ENCODE measurements at regions not wholly inside any gene's neighbourhood (a gene's known extent, or its start where the extent isn't known, plus 50 kb on each side); places are given as distances from the start of the nearest gene placed in this dataset.

DNA sequence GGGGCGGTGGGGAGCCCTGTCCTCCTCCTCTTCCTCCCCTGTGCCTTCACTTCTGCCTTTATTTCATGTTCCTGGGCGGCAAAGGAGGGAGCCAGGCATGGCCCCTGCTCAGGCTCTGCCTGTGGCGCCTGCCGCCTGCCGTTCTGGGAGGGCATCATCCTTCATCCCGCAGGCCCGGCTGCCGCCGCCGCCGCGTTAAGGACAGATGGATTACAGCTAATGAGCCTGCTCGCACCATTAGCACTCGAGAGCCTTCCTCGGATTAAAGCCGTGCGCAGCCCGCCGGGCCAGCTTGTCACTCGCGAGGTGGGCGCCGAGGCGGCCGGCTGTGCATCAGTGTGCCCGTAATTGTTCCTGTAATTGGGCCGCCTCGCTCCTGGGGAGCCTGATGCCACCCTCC lies 127.7 kb upstream of the GSE1 start:
- Mint-ChIP-seq H3K4me1 (ENCODE audit: low read depth) (no peaks in the 10 kb centered on the region), H3K27me3 (no peaks in the 10 kb centered on the region)

DNA sequence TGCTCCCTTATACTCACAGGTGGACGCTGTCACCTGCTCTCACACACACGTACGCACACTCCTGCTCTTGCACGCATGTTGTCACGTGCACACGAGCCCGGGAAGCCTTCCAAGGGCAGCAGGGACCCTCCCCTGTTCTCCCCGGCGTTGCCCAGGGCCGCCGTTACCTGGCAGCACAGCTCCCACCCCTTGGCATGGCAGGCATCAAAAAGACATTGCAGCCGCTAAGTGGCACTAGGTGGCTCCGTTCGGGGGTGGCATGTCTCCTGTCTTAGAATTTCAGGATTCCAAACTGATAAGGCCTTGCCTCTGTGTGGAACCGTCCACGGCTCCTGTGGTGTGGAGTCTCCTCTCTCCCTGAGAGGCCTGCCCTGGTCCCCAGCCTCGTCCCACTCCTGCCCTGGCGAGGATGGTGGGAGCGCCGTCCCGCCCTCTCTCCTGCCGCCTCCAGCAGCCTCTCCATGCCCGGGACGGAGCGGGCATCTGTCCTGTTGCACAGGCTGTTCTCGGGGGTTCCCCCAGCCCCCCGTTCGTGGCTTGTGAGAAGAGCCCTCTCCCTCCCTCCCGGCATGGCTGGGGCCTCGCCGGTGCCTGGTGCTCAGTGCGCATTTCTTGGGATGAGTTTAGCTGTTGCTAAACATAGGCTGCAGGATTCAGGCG lies 126.7 kb upstream of the GSE1 start:
- H3K27ac Mint-ChIP-seq = no peak overlapping the region
- H3K27me3 Mint-ChIP-seq = no peaks in the 10 kb centered on the region
- no peak overlapping the region for H3K4me3 Mint-ChIP-seq
- H3K36me3 Mint-ChIP-seq (ENCODE audit: low read depth) = no peaks in the 10 kb centered on the region
- no peaks in the 10 kb centered on the region for H3K9me3 Mint-ChIP-seq
- peaks cover 4% of the 10 kb centered on the region for H3K4me1 Mint-ChIP-seq (ENCODE audit: low read depth)

More for the DNA sequence above, 127.7 kb upstream of the GSE1 start:
- Mint-ChIP-seq H3K4me3 (no peak overlapping the region), H3K36me3 (ENCODE audit: low read depth) (no peaks in the 10 kb centered on the region), H3K27ac (no peak overlapping the region), H3K9me3 (no peaks in the 10 kb centered on the region)

DNA sequence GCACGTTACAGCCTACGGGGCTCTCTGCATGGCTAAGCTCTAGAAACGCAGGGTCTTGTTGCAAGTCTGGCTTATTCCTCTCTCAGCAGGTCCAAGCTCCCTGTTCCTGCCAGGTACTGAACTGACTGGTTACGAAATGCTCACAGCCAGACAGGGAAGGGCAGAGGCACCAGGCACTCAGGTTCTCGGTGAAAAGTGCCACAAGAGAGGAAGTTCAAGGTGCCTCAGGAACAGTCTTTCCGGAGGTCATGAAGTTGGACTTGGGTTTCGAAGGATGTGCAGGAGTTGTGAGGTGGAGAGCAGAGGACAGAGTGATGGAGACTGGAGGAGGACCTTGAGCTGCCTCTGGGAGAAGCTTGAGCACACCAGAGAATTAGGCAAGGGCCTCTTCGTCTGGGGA lies 124.7 kb upstream of the GSE1 start:
- no peak overlapping the region for H3K4me3 Mint-ChIP-seq
- no peaks in the 10 kb centered on the region for H3K27me3 Mint-ChIP-seq

DNA sequence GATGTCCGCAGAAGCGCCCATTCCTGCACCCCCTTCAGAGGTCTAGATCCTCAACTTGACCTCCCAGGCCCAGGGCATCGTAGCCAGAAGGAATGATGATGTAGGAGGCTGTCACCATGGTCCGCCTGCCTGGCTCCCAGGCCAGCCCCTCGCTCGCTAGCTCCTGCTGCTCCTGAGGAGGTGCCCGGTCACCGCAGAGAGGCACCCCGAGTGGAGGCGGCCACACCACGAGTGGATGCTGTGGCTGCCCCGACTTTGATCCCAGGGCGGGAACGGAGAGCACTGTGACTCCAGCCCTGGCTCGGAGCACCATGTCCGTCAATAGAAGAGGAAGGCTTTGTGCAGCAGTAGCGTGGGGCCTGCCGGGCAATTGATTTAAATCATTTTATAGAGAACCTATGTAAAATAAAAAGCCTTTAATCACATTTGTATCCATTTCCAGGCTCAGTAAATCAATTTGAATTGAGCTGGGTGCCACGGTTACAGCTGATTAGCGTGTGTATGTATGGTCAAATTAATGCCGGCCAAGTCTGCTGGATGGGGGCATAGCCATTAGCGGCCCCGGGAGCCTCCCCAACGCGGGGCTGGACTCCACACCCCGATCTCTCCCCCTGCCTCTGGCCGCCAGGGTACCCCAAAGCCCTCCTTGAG lies 122.6 kb upstream of the GSE1 start:
- Mint-ChIP-seq H3K27ac (no peak overlapping the region), H3K9me3 (no peaks in the 10 kb centered on the region), H3K4me1 (ENCODE audit: low read depth) (peaks cover 16% of the 10 kb centered on the region), H3K4me3 (no peak overlapping the region), H3K27me3 (no peaks in the 10 kb centered on the region), H3K36me3 (ENCODE audit: low read depth) (no peaks in the 10 kb centered on the region)

More for the DNA sequence above, 124.7 kb upstream of the GSE1 start:
- no peaks in the 10 kb centered on the region for H3K9me3 Mint-ChIP-seq
- peaks cover 16% of the 10 kb centered on the region for H3K4me1 Mint-ChIP-seq (ENCODE audit: low read depth)
- H3K36me3 Mint-ChIP-seq (ENCODE audit: low read depth) = no peaks in the 10 kb centered on the region
- no peak overlapping the region for H3K27ac Mint-ChIP-seq

DNA sequence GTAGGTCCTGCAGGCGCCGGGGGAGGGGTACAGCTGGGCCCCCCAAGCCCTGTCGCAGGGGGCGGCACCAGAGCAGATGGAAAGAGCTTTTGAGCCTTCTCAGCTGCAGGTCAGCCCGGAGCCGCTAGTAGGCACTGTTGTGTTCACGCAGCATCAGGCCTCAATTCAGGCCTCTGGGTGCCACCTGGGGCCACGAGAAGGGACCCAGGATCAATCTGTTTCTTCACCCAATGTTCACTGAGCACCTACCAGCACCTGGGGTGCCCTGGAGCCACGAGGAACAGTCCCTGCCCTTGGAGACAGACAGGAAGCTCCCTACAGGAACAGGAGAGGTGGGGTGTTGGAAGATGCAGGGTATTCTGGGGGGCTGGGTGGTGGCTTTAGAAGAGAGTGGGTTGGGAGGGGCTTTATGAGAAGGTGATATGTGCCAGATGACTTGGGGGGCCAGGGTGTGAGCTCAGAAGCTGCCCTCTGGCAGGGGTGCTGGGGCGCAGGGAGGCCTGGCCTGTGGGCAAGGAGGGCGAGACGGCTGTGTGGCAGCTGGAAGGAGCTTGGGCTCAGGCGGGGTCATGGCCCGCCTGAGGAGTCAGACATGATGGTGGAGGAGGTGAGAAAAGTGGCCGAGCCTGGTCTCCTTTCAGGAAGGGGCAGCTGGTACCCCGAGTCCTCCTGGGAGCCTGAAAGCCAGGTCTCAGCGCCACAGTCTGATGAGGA lies 121.9 kb upstream of the GSE1 start:
- H3K4me3 Mint-ChIP-seq = no peak overlapping the region
- H3K27ac Mint-ChIP-seq = peak overlapping the region; percentile 31
- H3K27me3 Mint-ChIP-seq = no peaks in the 10 kb centered on the region
- no peaks in the 10 kb centered on the region for H3K36me3 Mint-ChIP-seq (ENCODE audit: low read depth)
- H3K4me1 Mint-ChIP-seq (ENCODE audit: low read depth) = peaks cover 16% of the 10 kb centered on the region
- no peaks in the 10 kb centered on the region for H3K9me3 Mint-ChIP-seq

- no peaks in the 10 kb centered on the region for H3K27me3 Mint-ChIP-seq
- H3K36me3 Mint-ChIP-seq (ENCODE audit: low read depth) = no peaks in the 10 kb centered on the region
- H3K9me3 Mint-ChIP-seq = no peaks in the 10 kb centered on the region
- peaks cover 16% of the 10 kb centered on the region for H3K4me1 Mint-ChIP-seq (ENCODE audit: low read depth)
- H3K27ac Mint-ChIP-seq = no peak overlapping the region
- H3K4me3 Mint-ChIP-seq = no peak overlapping the region
Observed at GRCh38 chr16:85491798-85492294, 121.3 kb upstream of the GSE1 start.

DNA sequence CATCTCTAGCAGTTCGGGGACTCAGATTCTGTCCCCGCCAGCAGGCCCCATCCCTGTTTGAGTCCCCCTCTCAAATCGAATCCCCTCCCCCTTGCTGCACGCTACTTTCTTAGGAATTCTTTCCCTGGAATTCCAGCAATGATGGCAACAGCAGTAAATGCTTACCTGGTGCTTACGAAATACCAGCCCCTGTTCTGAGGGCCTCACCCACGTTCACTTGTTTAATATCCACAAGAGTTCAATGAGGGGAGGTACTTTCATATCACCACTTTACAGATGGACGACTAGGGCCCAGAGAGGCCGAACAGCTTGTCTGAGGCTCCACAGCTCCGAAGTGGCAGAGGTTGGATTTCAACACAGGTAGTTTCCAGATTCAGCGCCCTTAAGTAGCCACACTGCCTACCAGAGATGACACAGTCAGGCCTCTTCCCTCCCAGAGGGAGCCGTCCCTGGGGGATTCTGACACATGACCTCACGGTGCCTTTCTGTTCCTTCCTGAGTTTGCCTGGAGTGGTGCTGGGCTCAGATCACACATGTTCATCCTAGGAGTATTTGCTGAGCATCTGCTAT lies 120.7 kb upstream of the GSE1 start:
- Mint-ChIP-seq H3K27ac (no peak overlapping the region), H3K4me1 (ENCODE audit: low read depth) (peaks cover 16% of the 10 kb centered on the region), H3K4me3 (no peak overlapping the region), H3K36me3 (ENCODE audit: low read depth) (no peaks in the 10 kb centered on the region), H3K27me3 (no peaks in the 10 kb centered on the region), H3K9me3 (no peaks in the 10 kb centered on the region)

DNA sequence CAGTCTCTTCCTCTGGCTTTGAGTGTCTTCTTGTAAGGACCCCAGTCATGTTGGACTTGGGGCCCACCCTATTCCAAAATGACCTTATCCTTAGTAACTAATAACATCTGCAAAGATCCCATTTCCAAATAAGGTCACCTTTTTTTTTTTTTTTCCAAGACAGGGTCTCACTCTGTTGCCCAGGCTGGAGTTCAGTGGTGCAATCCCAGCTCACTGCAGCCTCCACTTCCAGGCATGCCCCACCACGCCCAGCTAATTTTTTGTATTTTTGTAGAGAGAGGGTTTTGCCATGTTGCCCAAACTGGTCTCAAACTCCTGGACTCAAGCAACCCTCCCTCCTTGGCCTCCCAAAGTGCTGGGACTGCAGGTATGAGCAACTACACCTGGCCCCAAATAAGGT lies 118.8 kb upstream of the GSE1 start:
- no peaks in the 10 kb centered on the region for H3K36me3 Mint-ChIP-seq (ENCODE audit: low read depth)
- peaks cover 16% of the 10 kb centered on the region for H3K4me1 Mint-ChIP-seq (ENCODE audit: low read depth)
- H3K27ac Mint-ChIP-seq = no peak overlapping the region
- no peaks in the 10 kb centered on the region for H3K27me3 Mint-ChIP-seq
- no peak overlapping the region for H3K4me3 Mint-ChIP-seq
- no peaks in the 10 kb centered on the region for H3K9me3 Mint-ChIP-seq

GRCh38 chr16:85495259-85495658 lies 117.9 kb upstream of the GSE1 start:
- no peak overlapping the region for H3K27ac Mint-ChIP-seq
- H3K9me3 Mint-ChIP-seq = no peaks in the 10 kb centered on the region
- no peak overlapping the region for H3K4me3 Mint-ChIP-seq
- no peaks in the 10 kb centered on the region for H3K36me3 Mint-ChIP-seq (ENCODE audit: low read depth)
- H3K4me1 Mint-ChIP-seq (ENCODE audit: low read depth) = peaks cover 16% of the 10 kb centered on the region
- no peaks in the 10 kb centered on the region for H3K27me3 Mint-ChIP-seq

DNA sequence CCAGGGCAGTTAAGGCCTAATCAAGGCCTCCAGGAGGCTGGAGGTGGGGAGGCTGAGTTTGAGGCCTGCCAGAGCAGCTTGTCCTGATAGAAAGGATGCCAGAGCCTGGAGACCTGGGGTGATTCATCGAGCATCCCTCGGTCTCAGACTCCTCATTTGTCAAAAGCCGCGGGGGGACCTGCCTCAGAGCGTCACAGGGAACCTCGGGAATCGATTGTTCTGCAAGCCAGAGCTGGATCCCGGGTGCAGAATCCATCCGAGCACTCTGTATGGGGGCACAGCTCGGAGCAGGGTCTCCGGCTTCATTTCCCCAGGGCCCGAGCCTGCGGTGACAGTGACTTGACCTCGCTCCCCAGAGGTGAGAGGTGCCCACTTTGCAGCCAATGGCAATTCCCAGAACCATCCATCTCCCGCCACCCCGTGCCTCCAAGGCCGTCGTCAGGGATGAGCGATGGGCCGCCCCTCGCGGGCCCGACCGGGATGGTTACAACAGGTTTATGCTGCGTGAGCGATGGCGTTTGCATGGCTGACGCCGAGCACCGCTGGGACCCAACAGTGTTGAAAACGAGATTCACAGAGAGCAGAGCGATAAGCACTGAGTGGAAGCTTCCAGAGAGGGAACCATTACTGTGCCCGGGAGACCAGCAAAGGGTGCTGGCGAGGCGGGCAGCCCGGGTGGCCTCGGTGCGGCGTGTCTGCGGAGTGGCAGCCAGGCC lies 117.1 kb upstream of the GSE1 start:
- no peak overlapping the region for H3K27ac Mint-ChIP-seq
- H3K27me3 Mint-ChIP-seq = no peaks in the 10 kb centered on the region
- no peak overlapping the region for H3K4me3 Mint-ChIP-seq
- peaks cover 15% of the 10 kb centered on the region for H3K4me1 Mint-ChIP-seq (ENCODE audit: low read depth)
- H3K9me3 Mint-ChIP-seq = no peaks in the 10 kb centered on the region
- no peaks in the 10 kb centered on the region for H3K36me3 Mint-ChIP-seq (ENCODE audit: low read depth)

DNA sequence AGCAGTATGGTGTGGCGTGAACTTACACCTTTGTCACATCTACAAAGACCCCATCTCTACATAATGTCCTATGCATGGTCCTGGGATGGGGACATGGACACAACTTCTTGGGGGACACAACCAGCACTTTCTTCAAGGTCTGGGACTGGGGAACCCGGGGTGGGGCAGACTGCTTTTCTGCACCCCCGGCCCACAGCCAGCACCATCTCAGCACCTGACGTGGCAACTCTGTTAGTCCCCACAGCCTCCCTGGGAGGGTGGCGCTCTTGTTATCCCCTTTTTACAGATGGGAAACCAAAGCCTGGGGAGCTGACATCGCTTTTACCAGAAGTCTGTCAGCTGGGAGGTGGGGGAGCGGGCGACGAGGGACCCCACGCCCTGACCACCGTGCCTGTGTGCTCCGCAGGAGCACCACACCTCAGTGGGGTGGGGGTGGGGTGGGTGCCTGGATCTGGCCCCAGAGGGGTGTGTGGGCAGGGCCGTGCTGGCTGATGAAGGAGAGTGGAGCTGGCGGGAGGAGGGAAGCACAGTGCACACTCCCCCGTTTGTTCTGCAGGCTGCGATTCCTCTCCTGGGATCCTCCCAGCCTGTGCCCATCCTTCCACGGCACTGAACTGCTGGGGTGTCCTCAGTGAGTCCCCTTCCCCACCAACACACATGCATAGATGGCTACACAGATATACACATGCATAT lies 115.4 kb upstream of the GSE1 start:
- Mint-ChIP-seq H3K4me1 (ENCODE audit: low read depth) (peaks cover under 1% of the 10 kb centered on the region), H3K36me3 (ENCODE audit: low read depth) (no peaks in the 10 kb centered on the region), H3K27me3 (no peaks in the 10 kb centered on the region), H3K4me3 (no peak overlapping the region), H3K27ac (no peak overlapping the region), H3K9me3 (no peaks in the 10 kb centered on the region)

- Mint-ChIP-seq H3K9me3 (no peaks in the 10 kb centered on the region), H3K27ac (no peak overlapping the region), H3K27me3 (no peaks in the 10 kb centered on the region), H3K4me1 (ENCODE audit: low read depth) (no peaks in the 10 kb centered on the region), H3K4me3 (no peak overlapping the region), H3K36me3 (ENCODE audit: low read depth) (no peaks in the 10 kb centered on the region)
Observed at GRCh38 chr16:85498607-85499006, 114.5 kb upstream of the GSE1 start.

DNA sequence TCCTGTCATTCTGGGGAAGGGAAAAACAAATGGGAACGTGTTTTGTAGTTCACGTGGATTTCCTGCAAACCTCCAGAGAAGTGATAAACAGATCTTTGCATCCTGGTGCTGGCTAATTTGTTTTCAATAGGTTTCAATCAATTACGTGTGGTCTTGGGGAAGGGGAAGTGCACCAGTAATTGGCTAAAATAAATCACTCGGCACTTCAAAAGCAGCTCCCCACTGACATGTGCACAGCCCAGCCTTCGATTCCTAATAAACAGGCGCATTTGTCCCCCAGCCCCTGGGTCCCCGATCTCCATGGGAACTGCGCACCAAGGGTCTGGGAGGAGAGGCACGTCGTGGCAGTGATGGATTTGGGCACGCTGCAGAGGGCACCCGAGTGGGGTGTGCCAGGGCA lies 112.9 kb upstream of the GSE1 start:
- Mint-ChIP-seq H3K27me3 (no peaks in the 10 kb centered on the region), H3K9me3 (no peaks in the 10 kb centered on the region), H3K36me3 (ENCODE audit: low read depth) (no peaks in the 10 kb centered on the region), H3K4me1 (ENCODE audit: low read depth) (no peaks in the 10 kb centered on the region), H3K27ac (no peak overlapping the region), H3K4me3 (no peak overlapping the region)

DNA sequence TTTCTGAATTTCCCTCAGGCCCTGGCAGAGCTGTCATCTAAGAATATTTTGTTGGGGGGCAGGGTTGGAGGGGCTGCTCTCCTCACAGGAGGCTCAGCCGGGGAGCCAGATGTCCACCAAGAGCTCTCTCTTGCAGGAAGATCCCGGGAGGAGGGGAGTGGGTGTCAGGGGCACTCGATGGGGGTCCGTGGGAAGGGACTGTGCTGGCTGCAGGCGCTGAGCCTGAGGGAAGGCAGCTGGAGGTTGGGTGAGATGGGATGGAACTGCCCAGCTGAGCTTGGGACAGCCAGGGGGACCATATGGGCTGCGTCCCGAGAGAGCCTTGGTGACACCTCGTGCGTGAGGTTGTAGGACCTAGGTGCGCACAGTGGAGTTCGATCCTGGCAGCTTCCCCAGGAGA lies 111.2 kb upstream of the GSE1 start:
- H3K4me1 Mint-ChIP-seq (ENCODE audit: low read depth) = no peaks in the 10 kb centered on the region
- no peaks in the 10 kb centered on the region for H3K36me3 Mint-ChIP-seq (ENCODE audit: low read depth)
- H3K4me3 Mint-ChIP-seq = no peak overlapping the region
- H3K27me3 Mint-ChIP-seq = no peaks in the 10 kb centered on the region
- no peak overlapping the region for H3K27ac Mint-ChIP-seq
- H3K9me3 Mint-ChIP-seq = no peaks in the 10 kb centered on the region

All from stimulated activated naive CD8-positive, alpha-beta T cell treated with anti-CD3 and anti-CD28 coated beads, Interleukin-15, Interleukin-2, amounts not matched to agents 100 ng/mL and 50 ng/mL, for 24 hours (primary cell).